ENCODE measurements at regions not wholly inside any gene's neighbourhood (a gene's known extent, or its start where the extent isn't known, plus 50 kb on each side); places are given as distances from the start of the nearest gene placed in this dataset.

DNA sequence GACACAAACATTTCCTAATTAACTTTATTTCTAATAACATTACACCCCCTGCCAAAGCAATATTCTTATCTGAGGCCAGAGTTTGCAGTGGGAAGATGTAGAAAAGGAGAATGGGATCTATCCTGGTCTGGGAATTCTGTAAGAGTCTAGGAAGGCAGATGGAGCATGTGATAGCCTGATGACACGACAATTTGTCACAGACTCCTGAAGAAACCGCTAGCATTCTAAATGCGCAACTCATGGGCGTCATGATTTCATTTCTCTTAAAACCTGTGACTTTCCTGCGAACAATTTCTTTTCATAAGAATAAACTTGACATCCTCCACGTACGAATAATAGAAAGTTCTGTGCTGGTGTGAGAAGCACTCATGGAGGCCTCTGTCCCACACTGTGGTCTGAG, 72.9 kb upstream of the ATP10A start:
- H3K27me3 Mint-ChIP-seq = peaks cover 2% of the 10 kb centered on the region
- no peak overlapping the region for H3K27ac Mint-ChIP-seq
- H3K4me1 Mint-ChIP-seq (ENCODE audit: low read depth) = peaks cover 5% of the 10 kb centered on the region
- no peaks in the 10 kb centered on the region for H3K36me3 Mint-ChIP-seq
- no peaks in the 10 kb centered on the region for H3K9me3 Mint-ChIP-seq (ENCODE audit: low read depth)
- H3K4me3 Mint-ChIP-seq = no peak overlapping the region

DNA sequence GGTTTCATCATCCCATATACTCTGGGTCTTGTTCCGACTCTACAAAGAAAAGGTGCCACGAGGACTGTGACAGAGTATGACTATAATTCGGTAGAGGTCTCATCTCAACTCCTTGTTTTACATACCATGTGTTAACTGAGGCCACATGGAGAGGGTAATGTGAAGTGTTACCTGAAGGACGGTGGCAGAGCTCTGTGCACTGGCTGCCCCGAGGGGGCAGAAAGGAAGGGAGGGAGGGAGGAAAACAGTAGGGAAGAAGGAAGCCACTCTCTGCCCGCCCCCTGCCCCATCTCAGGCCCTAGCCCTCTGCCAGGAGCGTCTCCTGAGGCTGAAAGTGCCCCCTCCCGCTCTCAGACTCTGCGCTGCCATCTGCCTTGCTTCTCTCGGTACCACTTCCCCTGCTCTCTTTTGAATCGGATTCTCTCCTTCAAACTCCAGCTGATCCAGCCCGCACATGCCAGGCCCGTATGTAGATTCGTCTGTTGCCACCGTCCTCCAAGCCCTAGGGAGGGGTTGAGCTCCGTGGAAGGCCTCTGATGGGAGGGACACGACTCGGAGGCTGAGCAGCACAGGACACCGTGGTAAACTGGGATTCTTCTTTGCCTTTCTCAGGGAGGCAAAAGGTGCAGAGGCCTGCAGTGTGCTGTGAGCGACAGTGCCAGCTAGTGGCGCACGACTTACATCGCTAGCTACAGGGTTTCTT, 70.5 kb upstream of the ATP10A start:
- Mint-ChIP-seq H3K36me3 (peaks cover 4% of the 10 kb centered on the region), H3K4me1 (ENCODE audit: low read depth) (peaks cover 5% of the 10 kb centered on the region), H3K27ac (peak overlapping the region; percentile 76), H3K27me3 (peaks cover 4% of the 10 kb centered on the region), H3K4me3 (peak overlapping the region; percentile 91), H3K9me3 (ENCODE audit: low read depth) (peaks cover 13% of the 10 kb centered on the region)

DNA sequence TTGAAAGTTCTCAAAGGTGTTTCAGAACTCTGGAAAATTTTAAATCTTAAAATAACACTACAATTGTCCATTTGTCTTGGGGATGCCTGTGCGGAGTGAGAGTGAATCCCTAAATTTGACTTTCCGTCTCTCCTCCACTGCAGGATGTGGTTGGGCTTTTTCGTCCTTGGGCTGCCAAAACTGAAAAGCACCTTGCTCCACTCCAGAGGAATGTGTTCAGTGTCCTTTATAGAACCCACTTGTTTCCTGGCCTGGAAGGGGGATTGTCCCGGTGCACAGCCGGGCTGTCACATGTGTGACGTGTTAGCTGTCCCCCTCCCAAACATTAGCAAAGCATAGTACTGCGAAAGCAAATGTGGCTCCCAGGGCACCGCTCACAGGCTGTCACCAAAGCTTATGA, 69.6 kb upstream of the ATP10A start:
- H3K9me3 Mint-ChIP-seq (ENCODE audit: low read depth) = peaks cover 13% of the 10 kb centered on the region
- H3K27ac Mint-ChIP-seq = no peak overlapping the region
- H3K4me3 Mint-ChIP-seq = no peak overlapping the region
- H3K4me1 Mint-ChIP-seq (ENCODE audit: low read depth) = peaks cover 5% of the 10 kb centered on the region
- peaks cover 4% of the 10 kb centered on the region for H3K27me3 Mint-ChIP-seq
- H3K36me3 Mint-ChIP-seq = peaks cover 4% of the 10 kb centered on the region

DNA sequence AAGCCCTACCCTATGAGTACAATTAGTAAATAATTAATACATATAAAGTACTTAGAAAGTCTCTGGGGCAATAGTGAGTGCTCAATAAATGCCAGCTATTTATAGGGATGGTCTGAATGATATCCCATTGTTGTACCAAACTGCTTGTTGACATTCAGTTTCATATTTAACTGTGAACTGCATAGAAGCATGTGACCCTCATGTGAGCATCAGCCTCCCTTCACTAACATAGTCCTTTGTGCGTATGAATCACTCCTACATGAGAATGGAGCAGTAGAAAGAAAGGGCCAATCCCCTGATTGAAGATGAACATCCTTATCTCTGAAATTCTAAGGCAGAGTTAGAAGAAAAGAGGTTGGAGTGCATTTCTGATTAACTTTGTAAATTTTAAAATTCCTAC, 68.7 kb upstream of the ATP10A start:
- H3K4me1 Mint-ChIP-seq (ENCODE audit: low read depth) = peaks cover 5% of the 10 kb centered on the region
- H3K36me3 Mint-ChIP-seq = peaks cover 4% of the 10 kb centered on the region
- H3K27ac Mint-ChIP-seq = no peak overlapping the region
- H3K27me3 Mint-ChIP-seq = peaks cover 4% of the 10 kb centered on the region
- H3K4me3 Mint-ChIP-seq = no peak overlapping the region
- peaks cover 13% of the 10 kb centered on the region for H3K9me3 Mint-ChIP-seq (ENCODE audit: low read depth)

DNA sequence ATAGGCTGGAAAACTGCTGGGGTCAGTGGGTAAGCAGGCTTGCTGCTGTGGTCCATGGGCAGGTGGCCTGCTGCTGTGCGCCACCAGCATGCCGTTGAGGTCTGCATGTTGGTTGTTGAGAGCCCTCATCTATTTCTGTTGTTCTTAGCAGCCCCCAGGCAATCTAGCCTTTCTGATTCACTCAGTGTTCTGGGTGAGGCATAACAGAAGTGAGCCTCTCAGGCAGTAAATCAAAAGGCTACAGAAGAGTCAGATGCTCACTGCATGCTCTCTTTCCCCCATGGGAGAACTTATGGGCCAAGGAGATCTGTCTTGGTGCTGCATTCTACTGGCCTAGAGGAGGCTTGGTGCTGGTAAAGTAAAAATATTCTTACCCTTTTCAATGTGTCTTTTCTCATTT, 67.8 kb upstream of the ATP10A start:
- H3K4me1 Mint-ChIP-seq (ENCODE audit: low read depth) = peaks cover 5% of the 10 kb centered on the region
- H3K27ac Mint-ChIP-seq = no peak overlapping the region
- no peak overlapping the region for H3K4me3 Mint-ChIP-seq
- peaks cover 13% of the 10 kb centered on the region for H3K9me3 Mint-ChIP-seq (ENCODE audit: low read depth)
- peaks cover 4% of the 10 kb centered on the region for H3K27me3 Mint-ChIP-seq
- peaks cover 4% of the 10 kb centered on the region for H3K36me3 Mint-ChIP-seq

Data from activated naive CD8-positive, alpha-beta T cell (primary cell).